Gastrocnemius medialis (tissue), 4 donors: ENCODE measurements at regions not wholly inside any gene's neighbourhood (a gene's known extent, or its start where the extent isn't known, plus 50 kb on each side); places are given as distances from the start of the nearest gene placed in this dataset.

ENCODE experiments used
- POLR2A ChIP-seq, 2 donors: fragments of 450-650 bp; IDR thresholded peaks; one replicate each; pipeline ENCODE4 v1.6.1; 2017; ENCODE audit warnings: antibody characterized with exemption in 2 of 2, mild to moderate bottlenecking in 2 of 2, moderate library complexity in 2 of 2
- TF ChIP-seq, protein P1 (sequence below), 5 experiments: fragments of 450-650 bp in 3 of 5; fragments of 200-600 bp in 2 of 5; sonication (generic) in 2 of 5; IDR thresholded peaks in 4 of 5; conservative IDR thresholded peaks in 1 of 5; 1 replicate in 4 of 5; 2 replicates in 1 of 5; pipeline ENCODE4 v1.5.1; 2016 to 2019; ENCODE audit warnings: antibody characterized with exemption in 5 of 5, mild to moderate bottlenecking in 3 of 5, moderate library complexity in 3 of 5

GRCh38 chr2:35830833-35831232 is 524.7 kb upstream of the CRIM1 start:
- TF ChIP-seq, protein P1, sequence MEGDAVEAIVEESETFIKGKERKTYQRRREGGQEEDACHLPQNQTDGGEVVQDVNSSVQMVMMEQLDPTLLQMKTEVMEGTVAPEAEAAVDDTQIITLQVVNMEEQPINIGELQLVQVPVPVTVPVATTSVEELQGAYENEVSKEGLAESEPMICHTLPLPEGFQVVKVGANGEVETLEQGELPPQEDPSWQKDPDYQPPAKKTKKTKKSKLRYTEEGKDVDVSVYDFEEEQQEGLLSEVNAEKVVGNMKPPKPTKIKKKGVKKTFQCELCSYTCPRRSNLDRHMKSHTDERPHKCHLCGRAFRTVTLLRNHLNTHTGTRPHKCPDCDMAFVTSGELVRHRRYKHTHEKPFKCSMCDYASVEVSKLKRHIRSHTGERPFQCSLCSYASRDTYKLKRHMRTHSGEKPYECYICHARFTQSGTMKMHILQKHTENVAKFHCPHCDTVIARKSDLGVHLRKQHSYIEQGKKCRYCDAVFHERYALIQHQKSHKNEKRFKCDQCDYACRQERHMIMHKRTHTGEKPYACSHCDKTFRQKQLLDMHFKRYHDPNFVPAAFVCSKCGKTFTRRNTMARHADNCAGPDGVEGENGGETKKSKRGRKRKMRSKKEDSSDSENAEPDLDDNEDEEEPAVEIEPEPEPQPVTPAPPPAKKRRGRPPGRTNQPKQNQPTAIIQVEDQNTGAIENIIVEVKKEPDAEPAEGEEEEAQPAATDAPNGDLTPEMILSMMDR (IDR thresholded peaks at IDR 0.05 in 4 of 5, conservative IDR thresholded peaks at IDR 0.05 in 1 of 5): no peak
- TF ChIP-seq POLR2A (IDR thresholded peaks at IDR 0.05): no peak
